Activated naive CD4-positive, alpha-beta T cell treated with anti-CD3 and anti-CD28 coated beads for 36 hours (primary cell): ENCODE measurements at regions not wholly inside any gene's neighbourhood (a gene's known extent, or its start where the extent isn't known, plus 50 kb on each side); places are given as distances from the start of the nearest gene placed in this dataset.

ENCODE experiments used
- CTCF ChIA-PET: fragments of 350-600 bp; sonication (Branson Sonifier 250); formaldehyde crosslinking; loops from one replicate; lab custom pipeline; 2021; ENCODE audit warnings: antibody characterized with exemption; lab: Charles Lee
- DNase-seq: peaks from one replicate; pipeline ENCODE4 v3.0.0-alpha.2; 2020
- H3K27ac Mint-ChIP-seq: one replicate; pipeline ENCODE4 v1.8.0; 2021; ENCODE audit warnings: mild to moderate bottlenecking, mixed read lengths
- H3K27me3 Mint-ChIP-seq: one replicate; pipeline ENCODE4 v1.8.0; 2021; ENCODE audit warnings: low read depth, mixed read lengths
- H3K36me3 Mint-ChIP-seq: one replicate; pipeline ENCODE4 v1.8.0; 2021; ENCODE audit warnings: low read depth, mixed read lengths
- H3K4me1 Mint-ChIP-seq: one replicate; pipeline ENCODE4 v1.8.0; 2021; ENCODE audit warnings: low read depth, mixed read lengths
- H3K4me3 Mint-ChIP-seq: one replicate; pipeline ENCODE4 v1.8.0; 2021; ENCODE audit warnings: mild to moderate bottlenecking, moderate library complexity, mixed read lengths
- H3K9me3 Mint-ChIP-seq: one replicate; pipeline ENCODE4 v1.8.0; 2021; ENCODE audit warnings: mixed read lengths
- intact Hi-C: fragments of 100-400 bp; cut with micrococcal nuclease; formaldehyde crosslinking; loops from one replicate; pipeline ENCODE4 v1.15.1; 2023

DNA sequence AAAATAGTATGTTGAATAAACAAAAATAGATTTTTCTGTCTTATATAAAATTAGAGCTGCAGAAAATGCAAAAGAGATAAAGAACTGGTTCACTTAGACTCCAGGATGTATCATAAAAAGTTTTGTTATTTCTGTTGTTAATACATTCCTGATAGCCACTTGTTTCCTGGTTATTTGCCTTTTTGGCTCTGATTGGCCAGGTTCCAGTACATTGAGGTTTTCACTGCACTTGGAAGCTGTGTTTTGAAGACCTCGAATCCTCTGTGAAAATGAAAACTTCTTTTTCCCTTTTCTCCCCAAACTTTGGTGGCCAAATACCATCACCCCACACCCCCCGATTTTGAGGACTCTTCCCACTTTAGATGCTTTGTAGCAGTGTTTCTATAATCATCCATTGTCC lies 525.3 kb downstream of the MED13L start:
- intact Hi-C loops = loop anchor here (5.0 kb wide), 1 partner anchor 1770 kb away; no protein-coding TSS in a partner anchor
- Mint-ChIP-seq H3K9me3 (no peaks in the 10 kb centered on the region), H3K27me3 (peaks cover 13% of the 10 kb centered on the region), H3K36me3 (no peaks in the 10 kb centered on the region), H3K4me3 (no peak overlapping the region), H3K27ac (no peak overlapping the region), H3K4me1 (no peaks in the 10 kb centered on the region)
- CTCF ChIA-PET = no interaction called here
- DNase-seq = no peak

GRCh38 chr12:115750340-115750739 lies 527.2 kb downstream of the MED13L start:
- no peak for DNase-seq
- H3K27me3 Mint-ChIP-seq = peaks cover 11% of the 10 kb centered on the region
- no peaks in the 10 kb centered on the region for H3K4me1 Mint-ChIP-seq
- H3K9me3 Mint-ChIP-seq = no peaks in the 10 kb centered on the region
- H3K27ac Mint-ChIP-seq = no peak overlapping the region
- intact Hi-C loops = loop anchor here (5.0 kb wide), 1 partner anchor 1768 kb away; no protein-coding TSS in a partner anchor
- H3K4me3 Mint-ChIP-seq = no peak overlapping the region
- CTCF ChIA-PET = no interaction called here
- no peaks in the 10 kb centered on the region for H3K36me3 Mint-ChIP-seq

DNA sequence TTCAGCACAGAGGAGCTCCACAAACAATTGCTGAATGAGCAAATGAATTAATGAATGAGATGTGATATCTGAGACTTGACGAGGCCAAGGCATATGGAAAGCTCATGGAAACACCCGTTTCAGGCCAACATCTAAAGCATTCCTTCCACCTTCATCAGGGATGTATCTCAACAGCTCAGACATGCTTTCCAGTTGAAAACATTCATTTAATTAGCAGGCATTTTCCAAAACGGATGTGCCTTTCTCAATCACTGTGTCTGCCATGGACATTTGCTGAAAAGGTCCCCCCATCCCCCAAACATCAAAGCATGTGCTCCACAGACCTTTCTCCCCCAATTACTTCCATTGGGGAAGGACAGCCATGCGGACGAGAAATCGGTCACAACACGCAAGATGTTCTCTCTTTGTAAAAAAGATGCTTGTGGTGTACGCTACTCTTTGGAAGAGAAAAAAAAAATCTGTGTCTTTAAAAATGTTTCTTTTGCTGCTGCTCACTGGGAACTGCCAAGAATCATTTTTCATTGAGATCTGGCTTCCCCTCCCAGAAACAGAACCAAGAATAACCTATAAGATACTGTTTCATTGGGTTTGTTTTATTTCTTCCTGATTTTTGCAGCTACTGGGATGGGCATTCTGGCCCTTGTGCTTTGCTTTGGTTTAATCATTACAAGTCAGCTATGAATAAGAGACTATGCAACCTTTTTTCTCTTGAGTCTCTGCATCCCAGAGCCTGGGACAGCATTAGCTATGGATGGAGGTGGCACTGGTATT lies 528.2 kb downstream of the MED13L start:
- DNase-seq = no peak

GRCh38 chr12:115740586-115741155 lies 536.8 kb downstream of the MED13L start:
- Mint-ChIP-seq H3K27ac (no peak overlapping the region), H3K4me3 (no peak overlapping the region)

More for the DNA sequence above, 528.2 kb downstream of the MED13L start:
- CTCF ChIA-PET = interaction anchor here (0.6 kb wide), 1 partner anchor 87 kb away, joined by 3 read pairs; no protein-coding TSS in a partner anchor
- H3K27me3 Mint-ChIP-seq = peaks cover 5% of the 10 kb centered on the region
- H3K4me3 Mint-ChIP-seq = no peak overlapping the region
- H3K4me1 Mint-ChIP-seq = no peaks in the 10 kb centered on the region
- H3K36me3 Mint-ChIP-seq = no peaks in the 10 kb centered on the region
- intact Hi-C loops = no loop called here
- no peaks in the 10 kb centered on the region for H3K9me3 Mint-ChIP-seq
- no peak overlapping the region for H3K27ac Mint-ChIP-seq

GRCh38 chr12:115737895-115738294 lies 539.6 kb downstream of the MED13L start:
- intact Hi-C loops = no loop called here
- Mint-ChIP-seq H3K36me3 (no peaks in the 10 kb centered on the region), H3K4me3 (no peak overlapping the region), H3K27me3 (no peaks in the 10 kb centered on the region), H3K4me1 (no peaks in the 10 kb centered on the region), H3K9me3 (no peaks in the 10 kb centered on the region), H3K27ac (no peak overlapping the region)
- CTCF ChIA-PET = interaction anchor here (0.5 kb wide), 1 partner anchor 24 kb away, joined by 6 read pairs; no protein-coding TSS in a partner anchor
- no peak for DNase-seq

More at GRCh38 chr12:115740586-115741155, 536.8 kb downstream of the MED13L start:
- Mint-ChIP-seq H3K27me3 (no peaks in the 10 kb centered on the region), H3K9me3 (no peaks in the 10 kb centered on the region), H3K4me1 (no peaks in the 10 kb centered on the region), H3K36me3 (no peaks in the 10 kb centered on the region)
- intact Hi-C loops = no loop called here
- DNase-seq = no peak
- CTCF ChIA-PET = interaction anchor here (0.6 kb wide), 1 partner anchor 172 kb away, joined by 3 read pairs; no protein-coding TSS in a partner anchor

GRCh38 chr12:115736360-115736759 lies 541.1 kb downstream of the MED13L start:
- peaks cover 3% of the 10 kb centered on the region for H3K9me3 Mint-ChIP-seq
- H3K27me3 Mint-ChIP-seq = peaks cover 4% of the 10 kb centered on the region
- no peak overlapping the region for H3K27ac Mint-ChIP-seq
- CTCF ChIA-PET = no interaction called here
- H3K4me3 Mint-ChIP-seq = no peak overlapping the region
- no peak for DNase-seq
- no peaks in the 10 kb centered on the region for H3K36me3 Mint-ChIP-seq
- intact Hi-C loops = no loop called here
- H3K4me1 Mint-ChIP-seq = no peaks in the 10 kb centered on the region

DNA sequence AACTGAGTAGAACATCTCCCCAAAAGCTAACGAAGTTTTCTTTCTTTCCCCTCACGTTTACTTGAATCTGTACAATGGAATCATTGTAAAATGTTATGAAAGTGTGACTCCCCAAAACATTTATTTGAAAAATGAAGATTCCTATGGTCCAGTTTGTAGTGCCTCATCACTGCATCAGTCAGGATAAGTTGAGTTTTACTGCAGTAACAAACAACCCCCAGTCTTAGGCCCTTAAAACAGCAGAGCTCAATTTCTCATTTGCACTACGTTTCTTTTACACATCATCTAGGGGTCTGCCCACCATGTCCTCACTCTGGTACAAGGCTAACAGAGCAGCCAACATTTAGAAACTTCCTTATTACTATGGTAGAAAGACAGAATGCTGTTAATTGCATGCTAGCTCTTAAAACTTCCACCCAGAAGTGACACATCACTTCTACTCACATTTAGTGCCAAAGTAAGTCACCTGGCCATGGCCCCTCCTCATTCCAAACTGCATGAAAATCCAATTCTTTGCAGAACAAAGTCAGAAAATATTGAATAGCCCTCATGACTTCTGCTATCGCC lies 546.4 kb downstream of the MED13L start:
- Mint-ChIP-seq H3K27me3 (peaks cover 4% of the 10 kb centered on the region), H3K27ac (no peak overlapping the region), H3K4me1 (no peaks in the 10 kb centered on the region), H3K36me3 (no peaks in the 10 kb centered on the region), H3K9me3 (peaks cover 3% of the 10 kb centered on the region), H3K4me3 (no peak overlapping the region)
- CTCF ChIA-PET = no interaction called here
- intact Hi-C loops = no loop called here
- no peak for DNase-seq

DNA sequence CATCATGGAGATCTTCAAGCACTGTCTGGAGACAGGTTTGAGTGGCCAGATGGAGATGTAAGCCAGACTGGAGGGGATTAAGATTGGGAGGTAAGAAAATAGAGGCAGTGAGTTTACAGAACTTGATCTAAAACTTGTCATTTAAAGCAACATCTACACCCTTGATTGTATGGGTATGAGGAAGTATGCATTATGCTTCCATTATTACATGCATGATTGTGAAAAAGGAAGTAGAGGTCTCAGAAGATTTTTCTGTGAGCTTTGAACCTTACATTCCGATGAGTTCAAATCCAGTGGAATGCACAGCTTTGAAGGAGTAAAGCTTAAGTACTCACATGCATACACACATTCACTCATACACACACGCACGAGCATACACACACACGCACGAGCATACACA lies 550.8 kb downstream of the MED13L start:
- Mint-ChIP-seq H3K9me3 (no peaks in the 10 kb centered on the region), H3K4me3 (no peak overlapping the region), H3K36me3 (no peaks in the 10 kb centered on the region), H3K27me3 (no peaks in the 10 kb centered on the region), H3K27ac (no peak overlapping the region), H3K4me1 (no peaks in the 10 kb centered on the region)
- no peak for DNase-seq
- intact Hi-C loops = no loop called here
- CTCF ChIA-PET = no interaction called here

GRCh38 chr12:115722181-115722580 lies 555.3 kb downstream of the MED13L start:
- Mint-ChIP-seq H3K27me3 (no peaks in the 10 kb centered on the region), H3K27ac (no peak overlapping the region), H3K36me3 (no peaks in the 10 kb centered on the region), H3K4me1 (no peaks in the 10 kb centered on the region), H3K4me3 (no peak overlapping the region), H3K9me3 (no peaks in the 10 kb centered on the region)
- intact Hi-C loops = no loop called here
- DNase-seq = no peak
- CTCF ChIA-PET = no interaction called here

DNA sequence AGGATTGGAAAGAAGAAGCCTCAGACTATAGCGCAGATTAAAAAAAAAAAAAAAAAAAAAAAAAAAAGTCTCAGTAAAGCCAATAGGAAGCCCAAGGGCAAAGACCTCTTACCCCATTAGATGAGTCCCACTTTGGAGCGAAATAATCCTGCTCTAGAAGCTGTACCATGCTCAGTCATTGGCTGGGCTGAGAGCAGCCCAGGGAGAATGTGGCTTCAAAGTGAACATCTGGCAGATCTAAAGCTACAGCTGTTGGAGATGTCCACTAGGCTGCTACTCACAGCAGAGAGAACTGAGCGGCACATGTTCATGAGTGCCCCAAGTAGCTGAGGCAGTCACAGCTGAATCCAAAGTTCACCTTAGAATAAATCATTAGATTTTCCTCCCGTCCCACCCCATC lies 560.9 kb downstream of the MED13L start:
- intact Hi-C loops = no loop called here
- CTCF ChIA-PET = interaction anchor here (0.7 kb wide), 1 partner anchor 1838 kb away, joined by 4 read pairs; no protein-coding TSS in a partner anchor
- Mint-ChIP-seq H3K27me3 (peaks cover 3% of the 10 kb centered on the region), H3K4me1 (no peaks in the 10 kb centered on the region), H3K27ac (no peak overlapping the region), H3K36me3 (no peaks in the 10 kb centered on the region), H3K4me3 (no peak overlapping the region), H3K9me3 (no peaks in the 10 kb centered on the region)
- DNase-seq = no peak

DNA sequence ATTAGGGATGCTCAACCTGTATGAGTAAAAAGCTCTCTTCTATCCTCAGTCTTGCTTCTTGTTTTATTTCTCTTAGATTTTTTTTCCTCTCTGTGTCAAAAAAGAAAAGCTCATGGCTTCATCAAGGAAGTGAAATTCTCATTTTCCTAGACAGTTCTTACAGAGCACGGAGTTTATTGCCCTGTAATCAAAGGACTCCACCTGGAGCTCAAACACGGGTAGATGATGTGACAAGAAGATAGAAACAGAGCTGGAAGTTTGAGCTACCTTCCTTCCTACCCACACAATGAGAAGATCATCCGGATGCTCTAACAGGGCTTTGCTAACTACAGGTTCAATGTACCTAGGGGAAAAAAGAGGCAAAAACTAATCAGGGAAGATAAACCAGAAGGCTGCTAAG lies 564.8 kb downstream of the MED13L start:
- peaks cover 3% of the 10 kb centered on the region for H3K27me3 Mint-ChIP-seq
- no peak overlapping the region for H3K27ac Mint-ChIP-seq
- no peak overlapping the region for H3K4me3 Mint-ChIP-seq
- CTCF ChIA-PET = no interaction called here
- intact Hi-C loops = no loop called here
- peaks cover 2% of the 10 kb centered on the region for H3K9me3 Mint-ChIP-seq
- H3K4me1 Mint-ChIP-seq = no peaks in the 10 kb centered on the region
- DNase-seq = no peak
- no peaks in the 10 kb centered on the region for H3K36me3 Mint-ChIP-seq

- Mint-ChIP-seq H3K36me3 (no peaks in the 10 kb centered on the region), H3K9me3 (peaks cover 2% of the 10 kb centered on the region), H3K4me1 (no peaks in the 10 kb centered on the region), H3K4me3 (no peak overlapping the region), H3K27me3 (no peaks in the 10 kb centered on the region), H3K27ac (no peak overlapping the region)
- DNase-seq = no peak
- intact Hi-C loops = no loop called here
- CTCF ChIA-PET = no interaction called here
Measured at GRCh38 chr12:115710104-115710564, 567.4 kb downstream of the MED13L start.
